ENCODE measurements at regions not wholly inside any gene's neighbourhood (a gene's known extent, or its start where the extent isn't known, plus 50 kb on each side); places are given as distances from the start of the nearest gene placed in this dataset.

- H3K4me3 ChIP-seq (replicated peaks; ENCODE audit: insufficient read depth, low read length): no peak overlapping the region
These were observed 144.0 kb downstream of the NAV1 start for GRCh38 chr1:201682964-201683363.

DNA sequence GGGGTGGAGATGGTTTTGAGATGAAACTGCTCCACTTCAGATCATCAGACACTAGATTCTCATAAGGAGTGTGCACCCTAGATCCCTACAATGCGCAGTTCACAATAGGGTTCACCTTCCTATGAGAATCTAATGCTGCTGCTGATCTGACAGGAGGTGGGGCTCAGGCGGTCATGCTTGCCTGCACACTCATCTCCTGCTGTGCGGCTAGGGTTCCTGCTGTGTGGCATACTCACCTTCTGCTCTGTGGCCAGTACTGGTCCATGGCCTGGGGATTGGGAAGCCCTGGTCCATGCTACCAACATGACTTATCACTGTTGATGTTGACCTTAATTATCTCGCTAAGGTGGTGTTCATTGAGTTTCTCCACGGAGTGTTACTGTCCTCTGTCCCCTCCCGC, 144.5 kb downstream of the NAV1 start:
- DNase-seq (ENCODE audit: low read depth in 1 of 2, low spot score in 1 of 2): no peak
- H3K27ac ChIP-seq (replicated peaks): no peak overlapping the region
- TF ChIP-seq GABPA (IDR thresholded peaks at IDR 0.05; ENCODE audit: low read depth) (no peak), SPI1 (IDR thresholded peaks at IDR 0.05; ENCODE audit: borderline replicate concordance, low read depth) (no peak), POLR2AphosphoS5 (IDR thresholded peaks at IDR 0.05; ENCODE audit: low read depth) (no peak)
- TF ChIP-seq, protein P1, sequence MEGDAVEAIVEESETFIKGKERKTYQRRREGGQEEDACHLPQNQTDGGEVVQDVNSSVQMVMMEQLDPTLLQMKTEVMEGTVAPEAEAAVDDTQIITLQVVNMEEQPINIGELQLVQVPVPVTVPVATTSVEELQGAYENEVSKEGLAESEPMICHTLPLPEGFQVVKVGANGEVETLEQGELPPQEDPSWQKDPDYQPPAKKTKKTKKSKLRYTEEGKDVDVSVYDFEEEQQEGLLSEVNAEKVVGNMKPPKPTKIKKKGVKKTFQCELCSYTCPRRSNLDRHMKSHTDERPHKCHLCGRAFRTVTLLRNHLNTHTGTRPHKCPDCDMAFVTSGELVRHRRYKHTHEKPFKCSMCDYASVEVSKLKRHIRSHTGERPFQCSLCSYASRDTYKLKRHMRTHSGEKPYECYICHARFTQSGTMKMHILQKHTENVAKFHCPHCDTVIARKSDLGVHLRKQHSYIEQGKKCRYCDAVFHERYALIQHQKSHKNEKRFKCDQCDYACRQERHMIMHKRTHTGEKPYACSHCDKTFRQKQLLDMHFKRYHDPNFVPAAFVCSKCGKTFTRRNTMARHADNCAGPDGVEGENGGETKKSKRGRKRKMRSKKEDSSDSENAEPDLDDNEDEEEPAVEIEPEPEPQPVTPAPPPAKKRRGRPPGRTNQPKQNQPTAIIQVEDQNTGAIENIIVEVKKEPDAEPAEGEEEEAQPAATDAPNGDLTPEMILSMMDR (IDR thresholded peaks at IDR 0.05; ENCODE audit: insufficient read depth, low read length): no peak
- TF ChIP-seq, protein P2, sequence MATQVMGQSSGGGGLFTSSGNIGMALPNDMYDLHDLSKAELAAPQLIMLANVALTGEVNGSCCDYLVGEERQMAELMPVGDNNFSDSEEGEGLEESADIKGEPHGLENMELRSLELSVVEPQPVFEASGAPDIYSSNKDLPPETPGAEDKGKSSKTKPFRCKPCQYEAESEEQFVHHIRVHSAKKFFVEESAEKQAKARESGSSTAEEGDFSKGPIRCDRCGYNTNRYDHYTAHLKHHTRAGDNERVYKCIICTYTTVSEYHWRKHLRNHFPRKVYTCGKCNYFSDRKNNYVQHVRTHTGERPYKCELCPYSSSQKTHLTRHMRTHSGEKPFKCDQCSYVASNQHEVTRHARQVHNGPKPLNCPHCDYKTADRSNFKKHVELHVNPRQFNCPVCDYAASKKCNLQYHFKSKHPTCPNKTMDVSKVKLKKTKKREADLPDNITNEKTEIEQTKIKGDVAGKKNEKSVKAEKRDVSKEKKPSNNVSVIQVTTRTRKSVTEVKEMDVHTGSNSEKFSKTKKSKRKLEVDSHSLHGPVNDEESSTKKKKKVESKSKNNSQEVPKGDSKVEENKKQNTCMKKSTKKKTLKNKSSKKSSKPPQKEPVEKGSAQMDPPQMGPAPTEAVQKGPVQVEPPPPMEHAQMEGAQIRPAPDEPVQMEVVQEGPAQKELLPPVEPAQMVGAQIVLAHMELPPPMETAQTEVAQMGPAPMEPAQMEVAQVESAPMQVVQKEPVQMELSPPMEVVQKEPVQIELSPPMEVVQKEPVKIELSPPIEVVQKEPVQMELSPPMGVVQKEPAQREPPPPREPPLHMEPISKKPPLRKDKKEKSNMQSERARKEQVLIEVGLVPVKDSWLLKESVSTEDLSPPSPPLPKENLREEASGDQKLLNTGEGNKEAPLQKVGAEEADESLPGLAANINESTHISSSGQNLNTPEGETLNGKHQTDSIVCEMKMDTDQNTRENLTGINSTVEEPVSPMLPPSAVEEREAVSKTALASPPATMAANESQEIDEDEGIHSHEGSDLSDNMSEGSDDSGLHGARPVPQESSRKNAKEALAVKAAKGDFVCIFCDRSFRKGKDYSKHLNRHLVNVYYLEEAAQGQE (IDR thresholded peaks at IDR 0.05; ENCODE audit: insufficient replicate concordance, low read depth): no peak
- no peak overlapping the region for H3K4me3 ChIP-seq (replicated peaks; ENCODE audit: insufficient read depth, low read length)
- no peaks in the 10 kb centered on the region for H3K27me3 ChIP-seq (ENCODE audit: insufficient read depth, poor library complexity, severe bottlenecking)

More at GRCh38 chr1:201682964-201683363, 144.0 kb downstream of the NAV1 start:
- DNase-seq (ENCODE audit: low read depth in 1 of 2, low spot score in 1 of 2): no peak
- no peak overlapping the region for H3K27ac ChIP-seq (replicated peaks)
- TF ChIP-seq, protein P1 (IDR thresholded peaks at IDR 0.05; ENCODE audit: insufficient read depth, low read length): no peak
- TF ChIP-seq SPI1 (IDR thresholded peaks at IDR 0.05; ENCODE audit: borderline replicate concordance, low read depth) (no peak), POLR2AphosphoS5 (IDR thresholded peaks at IDR 0.05; ENCODE audit: low read depth) (no peak), GABPA (IDR thresholded peaks at IDR 0.05; ENCODE audit: low read depth) (no peak)
- TF ChIP-seq, protein P2 (IDR thresholded peaks at IDR 0.05; ENCODE audit: insufficient replicate concordance, low read depth): no peak
- no peaks in the 10 kb centered on the region for H3K27me3 ChIP-seq (ENCODE audit: insufficient read depth, poor library complexity, severe bottlenecking)

GRCh38 chr1:201685485-201685884, 143.5 kb upstream of the IPO9 start:
- DNase-seq (ENCODE audit: low read depth in 1 of 2, low spot score in 1 of 2): no peak
- H3K27me3 ChIP-seq (ENCODE audit: insufficient read depth, poor library complexity, severe bottlenecking): no peaks in the 10 kb centered on the region
- TF ChIP-seq, protein P2 (IDR thresholded peaks at IDR 0.05; ENCODE audit: insufficient replicate concordance, low read depth): no peak
- TF ChIP-seq GABPA (IDR thresholded peaks at IDR 0.05; ENCODE audit: low read depth): no peak
- no peak for TF ChIP-seq SPI1 (IDR thresholded peaks at IDR 0.05; ENCODE audit: borderline replicate concordance, low read depth)
- TF ChIP-seq POLR2AphosphoS5 (IDR thresholded peaks at IDR 0.05; ENCODE audit: low read depth): no peak
- TF ChIP-seq, protein P1 (IDR thresholded peaks at IDR 0.05; ENCODE audit: insufficient read depth, low read length): no peak
- no peak overlapping the region for H3K4me3 ChIP-seq (replicated peaks; ENCODE audit: insufficient read depth, low read length)
- H3K27ac ChIP-seq (replicated peaks): no peak overlapping the region

Data from HL-60 (cell line).